ENCODE measurements at regions not wholly inside any gene's neighbourhood (a gene's known extent, or its start where the extent isn't known, plus 50 kb on each side); places are given as distances from the start of the nearest gene placed in this dataset.

DNA sequence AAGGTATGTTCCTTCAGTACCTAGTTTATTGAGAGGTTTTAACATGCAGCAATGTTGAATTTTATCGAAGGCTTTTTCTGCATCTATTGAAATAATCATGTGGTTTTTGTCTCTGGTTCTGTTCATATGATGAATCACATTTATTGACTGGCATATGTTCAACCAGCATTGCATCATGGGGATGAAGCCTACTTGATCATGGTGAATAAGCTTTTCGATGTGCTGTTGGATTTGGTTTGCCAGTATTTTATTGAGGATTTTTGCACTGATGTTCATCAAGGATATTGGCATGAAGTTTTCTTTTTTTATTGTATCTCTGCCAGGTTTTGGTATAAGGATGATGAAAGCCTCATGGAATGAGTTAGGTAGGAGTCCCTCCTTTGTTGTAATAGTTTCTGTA, 204.0 kb upstream of the GNAI1 start:
- Histone ChIP-seq H3K4me2 (ENCODE audit: low read depth, low read length, poor library complexity, severe bottlenecking) (no peak overlapping the region), H3K27me3 (ENCODE audit: insufficient read depth, low read length, poor library complexity, severe bottlenecking) (no peaks in the 10 kb centered on the region), H3F3A (ENCODE audit: low read depth) (no peaks in the 10 kb centered on the region), H3K79me2 (ENCODE audit: insufficient read depth, low read length) (no peaks in the 10 kb centered on the region), H3K4me1 (ENCODE audit: insufficient read depth, low read length, poor library complexity, severe bottlenecking) (peaks cover 6% of the 10 kb centered on the region), H4K20me1 (ENCODE audit: insufficient read depth, low read length, poor library complexity, severe bottlenecking) (no peaks in the 10 kb centered on the region), H2AFZ (ENCODE audit: low read length) (no peak overlapping the region), H3K4me3 (ENCODE audit: low read length, poor library complexity, severe bottlenecking) (no peak overlapping the region), H3K9me3 (ENCODE audit: insufficient read depth, low read depth, low read length) (no peaks in the 10 kb centered on the region), H3K9ac (ENCODE audit: low read depth, low read length, poor library complexity, severe bottlenecking) (no peak overlapping the region), H3K9me2 (replicated peaks; ENCODE audit: low read depth, low read length) (no peaks in the 10 kb centered on the region), H3K36me3 (ENCODE audit: insufficient read depth, low read length) (no peaks in the 10 kb centered on the region)
- TF ChIP-seq, protein P1, sequence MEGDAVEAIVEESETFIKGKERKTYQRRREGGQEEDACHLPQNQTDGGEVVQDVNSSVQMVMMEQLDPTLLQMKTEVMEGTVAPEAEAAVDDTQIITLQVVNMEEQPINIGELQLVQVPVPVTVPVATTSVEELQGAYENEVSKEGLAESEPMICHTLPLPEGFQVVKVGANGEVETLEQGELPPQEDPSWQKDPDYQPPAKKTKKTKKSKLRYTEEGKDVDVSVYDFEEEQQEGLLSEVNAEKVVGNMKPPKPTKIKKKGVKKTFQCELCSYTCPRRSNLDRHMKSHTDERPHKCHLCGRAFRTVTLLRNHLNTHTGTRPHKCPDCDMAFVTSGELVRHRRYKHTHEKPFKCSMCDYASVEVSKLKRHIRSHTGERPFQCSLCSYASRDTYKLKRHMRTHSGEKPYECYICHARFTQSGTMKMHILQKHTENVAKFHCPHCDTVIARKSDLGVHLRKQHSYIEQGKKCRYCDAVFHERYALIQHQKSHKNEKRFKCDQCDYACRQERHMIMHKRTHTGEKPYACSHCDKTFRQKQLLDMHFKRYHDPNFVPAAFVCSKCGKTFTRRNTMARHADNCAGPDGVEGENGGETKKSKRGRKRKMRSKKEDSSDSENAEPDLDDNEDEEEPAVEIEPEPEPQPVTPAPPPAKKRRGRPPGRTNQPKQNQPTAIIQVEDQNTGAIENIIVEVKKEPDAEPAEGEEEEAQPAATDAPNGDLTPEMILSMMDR (conservative IDR thresholded peaks at IDR 0.05; ENCODE audit: low read length): no peak
- no peak for TF ChIP-seq EZH2phosphoT487 (IDR thresholded peaks at IDR 0.05; ENCODE audit: borderline replicate concordance)

DNA sequence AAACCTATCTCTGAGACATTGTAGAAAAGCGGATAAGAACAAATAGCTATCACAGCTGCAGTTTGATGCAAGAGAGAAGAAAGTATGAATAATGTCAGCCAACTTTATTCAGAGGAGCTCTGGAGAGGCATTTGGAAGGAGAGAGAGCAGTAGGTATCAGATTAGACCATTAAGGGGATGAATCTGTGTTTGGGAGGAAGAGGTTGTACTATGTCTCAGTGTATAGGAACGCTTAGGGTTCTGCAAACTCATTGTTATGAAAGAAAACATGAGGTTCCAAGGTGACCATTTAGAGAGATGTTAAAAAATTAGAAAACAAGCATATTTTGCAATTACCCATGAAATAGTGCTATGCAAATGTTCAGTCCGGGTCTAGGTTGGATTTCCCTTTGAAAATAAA, 207.5 kb upstream of the GNAI1 start:
- no peaks in the 10 kb centered on the region for H3K9me2 ChIP-seq (replicated peaks; ENCODE audit: low read depth, low read length)
- H3K36me3 ChIP-seq (ENCODE audit: insufficient read depth, low read length): no peaks in the 10 kb centered on the region
- no peak overlapping the region for H3K9ac ChIP-seq (ENCODE audit: low read depth, low read length, poor library complexity, severe bottlenecking)
- H3K4me1 ChIP-seq (ENCODE audit: insufficient read depth, low read length, poor library complexity, severe bottlenecking): no peaks in the 10 kb centered on the region
- no peaks in the 10 kb centered on the region for H3F3A ChIP-seq (ENCODE audit: low read depth)
- no peaks in the 10 kb centered on the region for H4K20me1 ChIP-seq (ENCODE audit: insufficient read depth, low read length, poor library complexity, severe bottlenecking)
- H3K4me2 ChIP-seq (ENCODE audit: low read depth, low read length, poor library complexity, severe bottlenecking): no peak overlapping the region
- no peaks in the 10 kb centered on the region for H3K79me2 ChIP-seq (ENCODE audit: insufficient read depth, low read length)
- no peaks in the 10 kb centered on the region for H3K27me3 ChIP-seq (ENCODE audit: insufficient read depth, low read length, poor library complexity, severe bottlenecking)
- no peak overlapping the region for H2AFZ ChIP-seq (ENCODE audit: low read length)
- TF ChIP-seq, protein P1 (conservative IDR thresholded peaks at IDR 0.05; ENCODE audit: low read length): no peak
- TF ChIP-seq EZH2phosphoT487 (IDR thresholded peaks at IDR 0.05; ENCODE audit: borderline replicate concordance): no peak
- H3K9me3 ChIP-seq (ENCODE audit: insufficient read depth, low read depth, low read length): no peaks in the 10 kb centered on the region; the same call in 1 of the 2 replicates
- no peak overlapping the region for H3K4me3 ChIP-seq (ENCODE audit: low read length, poor library complexity, severe bottlenecking)

DNA sequence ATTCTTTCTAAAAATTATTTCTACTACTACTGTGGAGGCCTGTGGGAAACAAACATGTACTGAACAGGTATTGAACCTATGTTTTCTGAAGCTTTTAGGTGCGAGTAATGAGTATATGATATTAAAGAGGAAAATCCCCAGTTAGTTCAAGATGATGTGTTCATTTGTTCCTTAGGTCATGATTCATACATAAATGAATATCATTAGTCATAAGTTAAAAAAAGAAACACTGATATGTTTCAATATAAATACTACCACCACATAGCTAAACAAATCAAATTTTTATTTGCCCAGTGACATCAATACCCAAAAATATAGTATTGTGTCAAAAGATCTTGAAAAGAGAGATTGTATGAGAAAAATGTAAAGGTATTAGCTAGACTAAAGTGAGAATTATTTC, 210.7 kb upstream of the GNAI1 start:
- Histone ChIP-seq H3K4me2 (ENCODE audit: low read depth, low read length, poor library complexity, severe bottlenecking) (no peak overlapping the region), H3K9me3 (ENCODE audit: insufficient read depth, low read depth, low read length) (no peaks in the 10 kb centered on the region; the same call in 1 of the 2 replicates), H3K4me1 (ENCODE audit: insufficient read depth, low read length, poor library complexity, severe bottlenecking) (no peaks in the 10 kb centered on the region), H3K9me2 (replicated peaks; ENCODE audit: low read depth, low read length) (no peaks in the 10 kb centered on the region), H3K27me3 (ENCODE audit: insufficient read depth, low read length, poor library complexity, severe bottlenecking) (no peaks in the 10 kb centered on the region), H3K36me3 (ENCODE audit: insufficient read depth, low read length) (no peaks in the 10 kb centered on the region), H3K79me2 (ENCODE audit: insufficient read depth, low read length) (no peaks in the 10 kb centered on the region), H3K4me3 (ENCODE audit: low read length, poor library complexity, severe bottlenecking) (no peak overlapping the region), H2AFZ (ENCODE audit: low read length) (no peak overlapping the region), H3K9ac (ENCODE audit: low read depth, low read length, poor library complexity, severe bottlenecking) (no peak overlapping the region), H4K20me1 (ENCODE audit: insufficient read depth, low read length, poor library complexity, severe bottlenecking) (no peaks in the 10 kb centered on the region), H3F3A (ENCODE audit: low read depth) (no peaks in the 10 kb centered on the region)
- TF ChIP-seq EZH2phosphoT487 (IDR thresholded peaks at IDR 0.05; ENCODE audit: borderline replicate concordance): no peak
- TF ChIP-seq, protein P1 (conservative IDR thresholded peaks at IDR 0.05; ENCODE audit: low read length): no peak
